Nephron progenitor cell (in vitro differentiated cells): ENCODE measurements at regions not wholly inside any gene's neighbourhood (a gene's known extent, or its start where the extent isn't known, plus 50 kb on each side); places are given as distances from the start of the nearest gene placed in this dataset.
A peak's percentile ranks its signal among the peaks of the same experiment; 100 is the strongest.

Source experiments
- DNase-seq: peaks from one replicate; pipeline ENCODE4 v3.0.0; 2021
- H3K27ac Mint-ChIP-seq: 2 replicates; pipeline ENCODE4 v1.8.0; 2021; ENCODE audit warnings: mild to moderate bottlenecking, moderate library complexity, mixed read lengths
- H3K27me3 Mint-ChIP-seq: 2 replicates; pipeline ENCODE4 v1.8.0; 2021; ENCODE audit warnings: mild to moderate bottlenecking, low read depth, mixed read lengths; ENCODE audit not compliant: poor library complexity
- H3K36me3 Mint-ChIP-seq: 2 replicates; pipeline ENCODE4 v1.8.0; 2021; ENCODE audit warnings: low read depth, mixed read lengths
- H3K4me1 Mint-ChIP-seq: 2 replicates; pipeline ENCODE4 v1.8.0; 2021; ENCODE audit warnings: mixed read lengths
- H3K4me3 Mint-ChIP-seq: 2 replicates; pipeline ENCODE4 v1.8.0; 2021; ENCODE audit warnings: mild to moderate bottlenecking, moderate library complexity, mixed read lengths
- H3K9me3 Mint-ChIP-seq: 2 replicates; pipeline ENCODE4 v1.8.0; 2021; ENCODE audit warnings: mild to moderate bottlenecking, moderate library complexity, mixed read lengths
- TF ChIP-seq, protein P1 (sequence below): fragments of 200-600 bp; sonication (generic); IDR thresholded peaks from 2 replicates; pipeline ENCODE4 v1.5.0; 2021; ENCODE audit warnings: antibody characterized with exemption

DNA sequence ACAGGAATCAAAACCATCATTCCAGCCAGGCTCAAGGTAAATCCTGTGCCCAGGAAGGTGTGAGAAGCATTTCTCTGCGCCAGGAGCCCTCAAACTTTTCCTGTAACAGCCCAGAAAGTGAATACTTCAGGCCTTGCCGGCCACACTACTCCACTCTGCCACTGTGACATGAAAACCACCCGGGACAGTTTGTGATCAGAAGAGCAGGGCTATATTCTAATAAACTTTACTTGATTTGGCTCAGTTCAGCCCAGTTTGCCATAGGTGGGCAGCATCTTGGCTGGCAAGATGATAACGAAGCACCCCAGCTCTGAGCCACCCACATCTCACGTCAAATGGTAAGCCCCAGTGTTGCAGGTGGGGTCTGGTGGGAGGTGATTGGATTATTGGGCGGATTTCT, 249.4 kb downstream of the DLL1 start:
- Mint-ChIP-seq H3K27me3 (peaks cover 7% of the 10 kb centered on the region), H3K36me3 (no peaks in the 10 kb centered on the region), H3K4me1 (peaks cover 39% of the 10 kb centered on the region), H3K9me3 (peaks cover 8% of the 10 kb centered on the region), H3K27ac (no peak overlapping the region), H3K4me3 (no peak overlapping the region)
- no peak for DNase-seq
- TF ChIP-seq, protein P1, sequence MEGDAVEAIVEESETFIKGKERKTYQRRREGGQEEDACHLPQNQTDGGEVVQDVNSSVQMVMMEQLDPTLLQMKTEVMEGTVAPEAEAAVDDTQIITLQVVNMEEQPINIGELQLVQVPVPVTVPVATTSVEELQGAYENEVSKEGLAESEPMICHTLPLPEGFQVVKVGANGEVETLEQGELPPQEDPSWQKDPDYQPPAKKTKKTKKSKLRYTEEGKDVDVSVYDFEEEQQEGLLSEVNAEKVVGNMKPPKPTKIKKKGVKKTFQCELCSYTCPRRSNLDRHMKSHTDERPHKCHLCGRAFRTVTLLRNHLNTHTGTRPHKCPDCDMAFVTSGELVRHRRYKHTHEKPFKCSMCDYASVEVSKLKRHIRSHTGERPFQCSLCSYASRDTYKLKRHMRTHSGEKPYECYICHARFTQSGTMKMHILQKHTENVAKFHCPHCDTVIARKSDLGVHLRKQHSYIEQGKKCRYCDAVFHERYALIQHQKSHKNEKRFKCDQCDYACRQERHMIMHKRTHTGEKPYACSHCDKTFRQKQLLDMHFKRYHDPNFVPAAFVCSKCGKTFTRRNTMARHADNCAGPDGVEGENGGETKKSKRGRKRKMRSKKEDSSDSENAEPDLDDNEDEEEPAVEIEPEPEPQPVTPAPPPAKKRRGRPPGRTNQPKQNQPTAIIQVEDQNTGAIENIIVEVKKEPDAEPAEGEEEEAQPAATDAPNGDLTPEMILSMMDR, result no peak

DNA sequence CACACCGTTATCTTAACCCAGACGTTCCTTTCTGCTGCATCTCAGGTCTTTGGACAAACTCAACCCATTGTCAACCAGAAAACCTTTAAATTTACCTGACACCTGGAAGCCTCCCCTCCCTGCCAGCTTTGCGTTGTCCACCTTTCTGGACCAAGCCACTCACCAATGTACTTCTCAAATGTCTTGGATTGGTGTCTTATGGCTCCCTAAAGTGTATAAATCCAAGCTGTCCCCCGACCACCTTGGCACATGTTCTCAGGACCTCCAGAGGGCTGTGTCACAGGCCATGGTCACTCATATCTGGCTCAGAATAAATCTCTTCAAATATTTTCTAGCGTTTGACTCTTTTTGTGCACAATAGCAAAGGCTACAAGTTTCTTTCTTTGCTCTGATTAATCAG, 250.0 kb downstream of the DLL1 start:
- no peaks in the 10 kb centered on the region for H3K36me3 Mint-ChIP-seq

DNA sequence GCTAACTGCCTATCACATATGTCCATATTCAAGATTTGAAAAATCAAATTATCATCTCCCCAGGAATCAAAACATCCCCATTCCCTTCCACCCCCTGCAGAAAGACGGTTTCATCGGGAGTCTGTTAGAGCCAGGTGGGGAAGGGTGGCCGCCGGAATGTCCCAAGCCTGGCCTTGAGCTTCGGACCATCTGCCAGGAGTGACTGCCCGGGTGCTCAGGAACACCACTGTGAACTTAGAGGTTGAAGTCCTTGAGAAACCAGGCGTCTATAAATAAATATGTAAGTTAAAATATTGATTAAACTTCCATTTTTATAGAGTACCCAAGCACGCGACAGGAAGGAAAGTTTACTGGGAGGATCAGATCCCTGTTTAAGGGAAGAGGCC, 250.8 kb downstream of the DLL1 start:
- H3K36me3 Mint-ChIP-seq, result no peaks in the 10 kb centered on the region
- peak overlapping the region; percentile 74 for H3K27ac Mint-ChIP-seq

More for the DNA sequence above, 250.0 kb downstream of the DLL1 start:
- Mint-ChIP-seq H3K27ac (no peak overlapping the region), H3K4me3 (no peak overlapping the region), H3K9me3 (peaks cover 13% of the 10 kb centered on the region), H3K27me3 (peaks cover 7% of the 10 kb centered on the region), H3K4me1 (peaks cover 44% of the 10 kb centered on the region)
- TF ChIP-seq, protein P1, result no peak
- no peak for DNase-seq

DNA sequence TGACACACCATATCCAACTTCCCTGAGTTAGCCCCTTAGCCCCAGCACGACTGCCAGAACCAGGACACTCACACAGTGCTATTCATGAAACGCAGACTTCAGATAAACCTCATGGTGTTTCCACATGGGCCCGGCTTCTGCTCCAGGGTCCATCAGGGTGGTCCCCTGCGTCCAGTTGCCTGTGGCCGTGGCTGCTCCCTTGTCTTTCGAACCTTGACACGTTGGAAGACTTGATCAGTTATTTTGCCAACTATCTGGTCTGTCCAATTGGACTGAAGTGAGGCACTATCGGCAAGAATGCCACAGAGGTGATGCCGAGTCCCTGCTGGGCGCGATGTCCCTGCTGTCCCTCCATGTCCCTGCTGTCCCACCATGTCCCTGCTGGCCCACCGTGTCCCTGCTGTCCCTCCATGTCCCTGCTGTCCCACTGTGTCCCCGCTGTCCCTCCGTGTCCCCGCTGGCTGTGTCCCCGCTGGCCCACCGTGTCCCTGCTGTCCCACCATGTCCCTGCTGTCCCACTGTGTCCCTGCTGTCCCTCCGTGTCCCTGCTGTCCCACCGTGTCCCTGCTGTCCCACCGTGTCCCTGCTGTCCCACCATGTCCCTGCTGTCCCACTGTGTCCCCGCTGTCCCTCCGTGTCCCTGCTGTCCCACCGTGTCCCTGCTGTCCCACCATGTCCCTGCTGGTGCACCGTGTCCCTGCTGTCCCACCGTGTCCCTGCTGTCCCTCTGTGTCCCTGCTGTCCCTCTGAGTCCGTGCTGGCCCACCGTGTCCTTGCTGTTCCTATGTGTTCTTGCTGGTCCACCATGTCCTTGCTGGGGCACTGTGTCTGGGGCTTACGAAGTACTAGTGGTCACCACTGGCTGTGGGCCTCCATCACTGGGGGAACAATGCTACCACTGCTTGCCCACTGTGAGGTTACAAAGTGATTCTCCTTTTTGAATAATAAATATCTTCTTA, 251.4 kb downstream of the DLL1 start:
- DNase-seq, result no peak
- Mint-ChIP-seq H3K4me3 (no peak overlapping the region), H3K4me1 (peaks cover 44% of the 10 kb centered on the region), H3K27ac (peak overlapping the region; percentile 66), H3K27me3 (peaks cover 7% of the 10 kb centered on the region), H3K9me3 (peaks cover 14% of the 10 kb centered on the region), H3K36me3 (no peaks in the 10 kb centered on the region)
- TF ChIP-seq, protein P1, result no peak

More for the DNA sequence above, 250.8 kb downstream of the DLL1 start:
- Mint-ChIP-seq H3K4me1 (peaks cover 44% of the 10 kb centered on the region), H3K27me3 (peaks cover 7% of the 10 kb centered on the region), H3K9me3 (peaks cover 13% of the 10 kb centered on the region), H3K4me3 (no peak overlapping the region)
- TF ChIP-seq, protein P1, result no peak
- no peak for DNase-seq

DNA sequence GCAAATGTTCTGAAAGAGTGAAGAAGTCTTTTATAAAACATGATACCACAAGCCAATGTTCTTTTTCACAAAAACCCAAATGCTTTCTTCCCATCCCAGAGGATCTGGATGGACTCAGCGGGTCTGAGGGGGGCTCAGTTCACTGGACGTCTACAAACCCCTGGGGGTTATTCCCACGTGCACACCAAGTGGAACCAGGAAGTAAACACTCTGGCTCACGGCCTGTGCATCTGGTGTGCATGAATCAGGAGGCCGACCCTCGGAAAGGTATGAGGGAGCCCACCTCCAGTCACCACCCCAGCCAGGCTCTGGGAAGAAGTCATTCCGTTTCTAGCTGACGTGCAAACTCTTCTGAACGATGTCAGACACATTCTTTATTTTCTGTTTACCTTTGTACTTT, 252.2 kb downstream of the DLL1 start:
- Mint-ChIP-seq H3K36me3 (peaks cover 4% of the 10 kb centered on the region), H3K27ac (no peak overlapping the region), H3K4me1 (peaks cover 44% of the 10 kb centered on the region), H3K9me3 (peaks cover 21% of the 10 kb centered on the region), H3K27me3 (peaks cover 7% of the 10 kb centered on the region), H3K4me3 (no peak overlapping the region)
- TF ChIP-seq, protein P1, result no peak
- no peak for DNase-seq
